Bronchial epithelial cell (primary cell): ENCODE measurements at regions not wholly inside any gene's neighbourhood (a gene's known extent, or its start where the extent isn't known, plus 50 kb on each side); places are given as distances from the start of the nearest gene placed in this dataset.
"Not testable (repeated sequence)": the region's sequence is repeated elsewhere in the genome, so short reads cannot be mapped to it uniquely, and the experiment has no call there.

ENCODE experiments used
- DNase-seq: peaks from one replicate; pipeline ENCODE4 v3.0.0-alpha.2; 2010; ENCODE audit warnings: low read depth
- FAIRE-seq: peaks from 2 replicates; lab custom pipeline; 2011; peaks lifted over from hg19 to GRCh38; lab: Jason Lieb, UNC
- H3K27me3 ChIP-seq: 2 replicates; pipeline ENCODE4 v1.5.1; 2011; ENCODE audit warnings: low read length; ENCODE audit not compliant: control insufficient read depth, insufficient read depth
- H3K36me3 ChIP-seq: 2 replicates; pipeline ENCODE4 v1.5.1; 2011; ENCODE audit warnings: low read length; ENCODE audit not compliant: control insufficient read depth, insufficient read depth
- H3K4me3 ChIP-seq: 2 replicates; pipeline ENCODE4 v1.5.1; 2011; ENCODE audit warnings: mild to moderate bottlenecking, low read depth, low read length, control low read depth
- CTCF ChIP-seq: IDR thresholded peaks from 2 replicates; pipeline ENCODE4 v1.5.1; 2011; ENCODE audit warnings: mild to moderate bottlenecking, moderate library complexity, low read length, control low read depth, inconsistent platforms; ENCODE audit not compliant: insufficient read depth, severe bottlenecking

GRCh38 chr14:105899071-105899641, 372.8 kb downstream of the TMEM121 start:
- no peaks in the 10 kb centered on the region for H3K36me3 ChIP-seq
- no peak overlapping the region for H3K4me3 ChIP-seq
- H3K27me3 ChIP-seq = no peaks in the 10 kb centered on the region
- DNase-seq (no peak), FAIRE-seq (no peak)
- no peak for TF ChIP-seq CTCF

GRCh38 chr14:105899657-105900397, 373.4 kb downstream of the TMEM121 start:
- H3K27me3 ChIP-seq = no peaks in the 10 kb centered on the region
- no peaks in the 10 kb centered on the region for H3K36me3 ChIP-seq
- no peak overlapping the region for H3K4me3 ChIP-seq
- no peak for FAIRE-seq
- no peak for TF ChIP-seq CTCF
- DNase-seq = no peak

GRCh38 chr14:105900398-105901160, 374.2 kb downstream of the TMEM121 start:
- DNase-seq (no peak), FAIRE-seq (no peak)
- Histone ChIP-seq H3K27me3 (no peaks in the 10 kb centered on the region), H3K36me3 (no peaks in the 10 kb centered on the region), H3K4me3 (no peak overlapping the region)
- no peak for TF ChIP-seq CTCF

- Histone ChIP-seq H3K27me3 (no peaks in the 10 kb centered on the region), H3K4me3 (no peak overlapping the region), H3K36me3 (no peaks in the 10 kb centered on the region)
- TF ChIP-seq CTCF = no peak
- no peak for FAIRE-seq
- no peak for DNase-seq
Measured at GRCh38 chr14:105901226-105901625, 374.8 kb downstream of the TMEM121 start.

GRCh38 chr14:105902131-105902898, 375.9 kb downstream of the TMEM121 start:
- Histone ChIP-seq H3K36me3 (no peaks in the 10 kb centered on the region), H3K4me3 (no peak overlapping the region), H3K27me3 (no peaks in the 10 kb centered on the region)
- no peak for FAIRE-seq
- TF ChIP-seq CTCF = no peak
- no peak for DNase-seq

- not testable (repeated sequence) for H3K4me3 ChIP-seq, FAIRE-seq, H3K36me3 ChIP-seq, H3K27me3 ChIP-seq, DNase-seq
Measured at GRCh38 chr14:105902899-105903165, 376.4 kb downstream of the TMEM121 start.
